ENCODE measurements at regions not wholly inside any gene's neighbourhood (a gene's known extent, or its start where the extent isn't known, plus 50 kb on each side); places are given as distances from the start of the nearest gene placed in this dataset.
A peak's percentile ranks its signal among the peaks of the same experiment; 100 is the strongest.

DNA sequence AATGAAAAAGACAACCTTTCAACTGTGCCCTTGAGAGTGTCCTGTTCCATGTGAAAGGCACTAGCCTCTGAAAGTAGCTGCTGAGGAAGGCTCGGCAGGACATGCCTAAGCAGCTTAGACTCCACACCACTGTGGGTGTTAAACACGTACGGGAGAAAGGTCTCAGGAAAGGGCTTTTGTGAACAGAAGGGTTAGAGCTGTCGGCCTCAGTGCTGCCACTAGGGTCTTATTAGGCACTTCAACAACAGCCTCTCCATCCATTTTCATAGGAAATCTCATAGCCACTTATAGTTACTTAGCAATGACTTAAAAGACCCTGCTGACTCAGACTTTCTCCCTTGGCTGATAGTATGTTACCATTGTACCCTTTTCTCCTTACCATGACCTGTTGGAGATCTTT, 662.8 kb downstream of the TBC1D32 start:
- no peaks in the 10 kb centered on the region for H3K4me1 ChIP-seq (ENCODE audit: insufficient read depth, poor library complexity, severe bottlenecking)
- no peaks in the 10 kb centered on the region for H3K9me3 ChIP-seq (ENCODE audit: severe bottlenecking)
- no peaks in the 10 kb centered on the region for H3K27me3 ChIP-seq (ENCODE audit: insufficient read depth, poor library complexity, severe bottlenecking)
- H3K4me3 ChIP-seq (ENCODE audit: severe bottlenecking) = no peak overlapping the region
- TF ChIP-seq, protein P1, sequence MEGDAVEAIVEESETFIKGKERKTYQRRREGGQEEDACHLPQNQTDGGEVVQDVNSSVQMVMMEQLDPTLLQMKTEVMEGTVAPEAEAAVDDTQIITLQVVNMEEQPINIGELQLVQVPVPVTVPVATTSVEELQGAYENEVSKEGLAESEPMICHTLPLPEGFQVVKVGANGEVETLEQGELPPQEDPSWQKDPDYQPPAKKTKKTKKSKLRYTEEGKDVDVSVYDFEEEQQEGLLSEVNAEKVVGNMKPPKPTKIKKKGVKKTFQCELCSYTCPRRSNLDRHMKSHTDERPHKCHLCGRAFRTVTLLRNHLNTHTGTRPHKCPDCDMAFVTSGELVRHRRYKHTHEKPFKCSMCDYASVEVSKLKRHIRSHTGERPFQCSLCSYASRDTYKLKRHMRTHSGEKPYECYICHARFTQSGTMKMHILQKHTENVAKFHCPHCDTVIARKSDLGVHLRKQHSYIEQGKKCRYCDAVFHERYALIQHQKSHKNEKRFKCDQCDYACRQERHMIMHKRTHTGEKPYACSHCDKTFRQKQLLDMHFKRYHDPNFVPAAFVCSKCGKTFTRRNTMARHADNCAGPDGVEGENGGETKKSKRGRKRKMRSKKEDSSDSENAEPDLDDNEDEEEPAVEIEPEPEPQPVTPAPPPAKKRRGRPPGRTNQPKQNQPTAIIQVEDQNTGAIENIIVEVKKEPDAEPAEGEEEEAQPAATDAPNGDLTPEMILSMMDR (IDR thresholded peaks at IDR 0.05; ENCODE audit: poor library complexity, severe bottlenecking) = no peak
- H3K36me3 ChIP-seq (ENCODE audit: low read depth) = no peaks in the 10 kb centered on the region
- no peak for DNase-seq (ENCODE audit: low spot score)
- H3K27ac ChIP-seq (ENCODE audit: poor library complexity, severe bottlenecking) = no peak overlapping the region
- ATAC-seq (ENCODE audit: low read depth) = no peak; the same call in 2 of the 3 replicates

DNA sequence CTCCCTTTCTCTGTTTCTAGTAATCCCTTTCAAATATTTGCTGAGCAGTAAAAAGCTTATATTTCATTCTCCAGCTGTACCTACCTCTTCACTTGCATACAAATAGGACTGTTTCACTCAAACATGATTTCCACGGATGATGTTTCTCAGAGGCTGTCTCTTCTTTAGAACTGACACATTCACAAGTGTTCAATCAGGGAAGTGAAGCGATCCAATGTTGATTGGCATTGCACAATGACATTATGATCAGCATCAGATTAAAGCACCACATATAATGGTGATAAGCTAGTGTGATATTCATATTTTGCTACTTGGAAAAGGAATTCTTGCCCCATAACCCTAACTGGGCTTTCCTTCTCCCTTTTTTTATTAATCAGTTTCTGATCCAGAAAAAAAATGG, 681.8 kb downstream of the TBC1D32 start:
- Histone ChIP-seq H3K27ac (ENCODE audit: poor library complexity, severe bottlenecking) (no peak overlapping the region), H3K36me3 (ENCODE audit: low read depth) (no peaks in the 10 kb centered on the region), H3K9me3 (ENCODE audit: severe bottlenecking) (no peaks in the 10 kb centered on the region), H3K4me1 (ENCODE audit: insufficient read depth, poor library complexity, severe bottlenecking) (peaks cover 6% of the 10 kb centered on the region), H3K27me3 (ENCODE audit: insufficient read depth, poor library complexity, severe bottlenecking) (no peaks in the 10 kb centered on the region), H3K4me3 (ENCODE audit: severe bottlenecking) (no peak overlapping the region)
- ATAC-seq (ENCODE audit: low read depth) (no peak), DNase-seq (ENCODE audit: low spot score) (no peak)
- TF ChIP-seq, protein P1 (IDR thresholded peaks at IDR 0.05; ENCODE audit: poor library complexity, severe bottlenecking) = no peak

DNA sequence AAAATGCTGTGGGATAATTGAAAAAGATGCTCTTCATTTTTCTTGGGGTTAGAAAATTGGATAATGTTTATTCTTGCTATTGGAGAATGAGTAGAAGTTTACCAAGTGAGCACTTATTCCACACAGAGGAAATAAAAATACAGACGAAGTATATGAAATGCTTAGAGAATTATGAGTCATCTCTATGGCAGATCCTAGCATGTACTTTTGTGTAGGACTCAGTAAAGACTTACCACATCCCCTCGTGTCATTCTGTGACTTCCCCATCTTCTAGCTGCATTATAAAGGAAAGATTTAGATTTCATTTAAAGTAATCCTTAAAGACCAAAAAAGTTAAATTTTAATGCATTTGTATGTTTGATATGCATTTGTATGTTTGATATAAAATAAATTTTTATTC, 685.6 kb downstream of the TBC1D32 start:
- DNase-seq (ENCODE audit: low spot score) (no peak), ATAC-seq (ENCODE audit: low read depth) (peak; percentile 61; the same call in 2 of the 3 replicates)
- H3K4me1 ChIP-seq (ENCODE audit: insufficient read depth, poor library complexity, severe bottlenecking) = peaks cover 6% of the 10 kb centered on the region
- H3K27me3 ChIP-seq (ENCODE audit: insufficient read depth, poor library complexity, severe bottlenecking) = no peaks in the 10 kb centered on the region
- no peak overlapping the region for H3K4me3 ChIP-seq (ENCODE audit: severe bottlenecking)
- H3K36me3 ChIP-seq (ENCODE audit: low read depth) = no peaks in the 10 kb centered on the region
- no peak overlapping the region for H3K27ac ChIP-seq (ENCODE audit: poor library complexity, severe bottlenecking)
- TF ChIP-seq, protein P1 (IDR thresholded peaks at IDR 0.05; ENCODE audit: poor library complexity, severe bottlenecking) = no peak
- H3K9me3 ChIP-seq (ENCODE audit: severe bottlenecking) = no peaks in the 10 kb centered on the region

DNA sequence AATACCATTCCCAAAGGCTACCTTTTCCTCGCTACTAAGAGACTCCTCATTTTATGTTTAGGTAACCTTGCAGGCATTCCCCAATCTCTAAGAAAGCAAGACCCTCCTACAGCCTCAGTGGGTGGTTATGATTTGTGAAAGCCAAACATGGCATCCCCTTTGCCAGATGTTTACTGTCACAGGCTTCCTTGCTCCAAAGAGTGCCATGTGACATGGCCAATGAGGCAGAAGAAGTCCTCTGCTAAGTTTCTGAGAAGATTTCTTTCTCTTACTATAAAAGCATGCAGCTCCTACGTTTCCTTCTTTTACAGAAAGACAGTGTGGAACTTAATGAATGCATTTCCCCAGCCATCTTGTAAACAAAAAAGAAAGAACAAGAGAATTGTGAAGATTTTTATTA, 688.2 kb downstream of the TBC1D32 start:
- no peaks in the 10 kb centered on the region for H3K36me3 ChIP-seq (ENCODE audit: low read depth)
- H3K4me1 ChIP-seq (ENCODE audit: insufficient read depth, poor library complexity, severe bottlenecking) = peaks cover 6% of the 10 kb centered on the region
- H3K9me3 ChIP-seq (ENCODE audit: severe bottlenecking) = no peaks in the 10 kb centered on the region
- TF ChIP-seq, protein P1 (IDR thresholded peaks at IDR 0.05; ENCODE audit: poor library complexity, severe bottlenecking) = no peak
- no peak overlapping the region for H3K27ac ChIP-seq (ENCODE audit: poor library complexity, severe bottlenecking)
- no peak overlapping the region for H3K4me3 ChIP-seq (ENCODE audit: severe bottlenecking)
- no peaks in the 10 kb centered on the region for H3K27me3 ChIP-seq (ENCODE audit: insufficient read depth, poor library complexity, severe bottlenecking)
- DNase-seq (ENCODE audit: low spot score) = no peak
- ATAC-seq (ENCODE audit: low read depth) = no peak

DNA sequence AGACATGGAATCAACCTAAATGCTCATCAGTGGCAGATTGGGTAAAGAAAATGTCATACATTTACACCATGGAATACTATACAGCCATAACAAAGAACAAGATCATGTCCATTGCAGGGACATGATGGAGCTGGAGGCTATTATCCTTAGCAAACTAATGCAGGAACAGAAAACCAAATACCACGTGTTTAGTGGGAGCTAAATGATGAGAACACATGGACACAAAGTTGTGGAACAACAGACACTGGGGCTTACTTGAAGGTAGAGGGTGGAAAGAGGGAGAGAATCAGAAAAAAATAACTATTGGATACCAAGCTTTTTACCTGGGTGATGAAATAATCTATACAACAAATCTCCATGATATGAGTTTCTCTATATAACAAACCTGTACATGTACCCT, 701.3 kb downstream of the TBC1D32 start:
- H3K9me3 ChIP-seq (ENCODE audit: severe bottlenecking) = no peaks in the 10 kb centered on the region
- ATAC-seq (ENCODE audit: low read depth) (no peak), DNase-seq (ENCODE audit: low spot score) (no peak)
- H3K4me3 ChIP-seq (ENCODE audit: severe bottlenecking) = no peak overlapping the region
- TF ChIP-seq, protein P1 (IDR thresholded peaks at IDR 0.05; ENCODE audit: poor library complexity, severe bottlenecking) = no peak
- no peaks in the 10 kb centered on the region for H3K36me3 ChIP-seq (ENCODE audit: low read depth)
- H3K4me1 ChIP-seq (ENCODE audit: insufficient read depth, poor library complexity, severe bottlenecking) = no peaks in the 10 kb centered on the region
- H3K27ac ChIP-seq (ENCODE audit: poor library complexity, severe bottlenecking) = no peak overlapping the region
- H3K27me3 ChIP-seq (ENCODE audit: insufficient read depth, poor library complexity, severe bottlenecking) = no peaks in the 10 kb centered on the region
